ENCODE measurements at regions not wholly inside any gene's neighbourhood (a gene's known extent, or its start where the extent isn't known, plus 50 kb on each side); places are given as distances from the start of the nearest gene placed in this dataset.

- TF ChIP-seq CTCF (IDR thresholded peaks at IDR 0.05; ENCODE audit: low read length) (no peak), EZH2phosphoT487 (IDR thresholded peaks at IDR 0.05; ENCODE audit: low read length) (no peak)
Observed at GRCh38 chr7:121456015-121456414, 59.9 kb upstream of the FAM3C start.

Measured in MM.1S (cell line).